Naive thymus-derived CD8-positive, alpha-beta T cell (primary cell): ENCODE measurements at regions not wholly inside any gene's neighbourhood (a gene's known extent, or its start where the extent isn't known, plus 50 kb on each side); places are given as distances from the start of the nearest gene placed in this dataset.

Experiments used
- ATAC-seq, 2 donors: fragments of 150-1000 bp; cut with Tn5 transposase in 1 of 2; sonication (Bioruptor Pico), chemical (Tn5 transposase) in 1 of 2; 1 replicate in 1 of 2; 2 replicates in 1 of 2; pipeline ENCODE4 v1.10.0; 2021; ENCODE audit warnings: mild to moderate bottlenecking in 2 of 2, moderate library complexity in 2 of 2
- POLR2A ChIA-PET: fragments of 350-600 bp; sonication (Branson Sonifier 250); formaldehyde crosslinking; loops from one replicate; lab custom pipeline; 2021; ENCODE audit warnings: antibody characterized with exemption; lab: Charles Lee
- DNase-seq, 10 donors: peaks; one replicate each; pipeline versions ENCODE4 v3.0.0 to v3.0.0-alpha.2; 2020 to 2022
- H3K27ac Mint-ChIP-seq, 10 donors: one replicate each; pipeline ENCODE4 v1.8.0; 2020 to 2022; ENCODE audit warnings: mild to moderate bottlenecking in 10 of 10, mixed read lengths in 10 of 10, moderate library complexity in 4 of 10, inconsistent platforms in 1 of 10
- H3K27me3 Mint-ChIP-seq, 5 donors: one replicate each; pipeline ENCODE4 v1.8.0; 2021 to 2022; ENCODE audit warnings: mixed read lengths in 5 of 5
- H3K36me3 Mint-ChIP-seq, 3 donors: one replicate each; pipeline ENCODE4 v1.8.0; 2020 to 2022; ENCODE audit warnings: mixed read lengths in 3 of 3, mild to moderate bottlenecking in 2 of 3, inconsistent platforms in 1 of 3
- H3K4me1 Mint-ChIP-seq, 4 donors: one replicate each; pipeline ENCODE4 v1.8.0; 2021 to 2022; ENCODE audit warnings: mixed read lengths in 4 of 4
- H3K4me3 Mint-ChIP-seq, 10 donors: one replicate each; pipeline ENCODE4 v1.8.0; 2020 to 2022; ENCODE audit warnings: mild to moderate bottlenecking in 10 of 10, mixed read lengths in 10 of 10, moderate library complexity in 6 of 10, inconsistent platforms in 1 of 10
- H3K9me3 Mint-ChIP-seq, 9 donors: one replicate each; pipeline ENCODE4 v1.8.0; 2020 to 2022; ENCODE audit warnings: mixed read lengths in 9 of 9, mild to moderate bottlenecking in 3 of 9, inconsistent platforms in 1 of 9, moderate library complexity in 1 of 9

DNA sequence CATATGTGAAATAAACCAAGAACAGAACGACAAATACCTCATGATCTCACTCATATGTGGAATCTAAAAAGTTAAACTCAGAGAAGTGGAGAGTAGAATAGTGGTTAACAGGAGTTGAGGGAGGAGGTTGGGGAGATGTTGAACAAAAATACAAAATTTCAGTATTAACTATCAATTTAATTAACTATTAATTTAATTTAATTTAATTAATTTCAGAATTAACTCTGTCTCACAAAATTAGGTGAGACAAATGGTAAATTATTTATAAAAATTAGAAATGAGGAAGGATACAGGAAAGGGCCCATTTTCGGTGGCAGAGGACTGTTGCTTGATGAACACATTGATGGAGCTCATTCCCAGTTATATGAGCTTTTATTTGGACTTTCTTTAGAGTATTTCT is 166.0 kb upstream of the FAM83B start:
- ATAC-seq, result no peak
- Mint-ChIP-seq H3K36me3 (no peaks in the 10 kb centered on the region), H3K27me3 (peaks cover 0 to 1% (median 0%) of the 10 kb centered on the region in 5 donors), H3K4me3 (no peak overlapping the region), H3K9me3 (peaks cover 0 to 15% (median 0%) of the 10 kb centered on the region in 9 donors), H3K27ac (no peak overlapping the region), H3K4me1 (no peaks in the 10 kb centered on the region)
- DNase-seq, result no peak
- POLR2A ChIA-PET, result no interaction called here

DNA sequence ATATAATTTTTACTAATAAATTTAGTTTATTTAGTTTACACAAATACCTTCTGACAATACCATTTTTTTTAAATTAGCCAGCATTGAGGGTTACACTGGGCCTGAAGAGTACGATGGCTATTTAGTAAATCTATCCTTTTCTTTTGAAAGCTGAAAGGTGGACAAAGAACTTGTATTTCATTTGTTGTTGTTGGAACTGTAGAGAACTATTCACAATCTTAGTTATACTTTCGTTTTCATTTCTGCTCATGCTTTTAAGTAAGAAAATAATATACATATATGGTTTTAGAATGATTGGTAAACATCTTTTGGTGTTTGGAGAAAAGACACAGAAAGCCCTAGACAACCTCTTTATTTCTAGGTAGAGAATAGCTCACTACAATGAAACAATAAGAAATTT is 165.3 kb upstream of the FAM83B start:
- peaks cover 0 to 1% (median 0%) of the 10 kb centered on the region in 5 donors for H3K27me3 Mint-ChIP-seq
- ATAC-seq (no peak), DNase-seq (no peak)
- POLR2A ChIA-PET, result no interaction called here
- H3K36me3 Mint-ChIP-seq, result no peaks in the 10 kb centered on the region
- H3K9me3 Mint-ChIP-seq, result peaks cover 0 to 15% (median 0%) of the 10 kb centered on the region in 9 donors
- H3K27ac Mint-ChIP-seq, result no peak overlapping the region
- no peaks in the 10 kb centered on the region for H3K4me1 Mint-ChIP-seq
- no peak overlapping the region for H3K4me3 Mint-ChIP-seq

DNA sequence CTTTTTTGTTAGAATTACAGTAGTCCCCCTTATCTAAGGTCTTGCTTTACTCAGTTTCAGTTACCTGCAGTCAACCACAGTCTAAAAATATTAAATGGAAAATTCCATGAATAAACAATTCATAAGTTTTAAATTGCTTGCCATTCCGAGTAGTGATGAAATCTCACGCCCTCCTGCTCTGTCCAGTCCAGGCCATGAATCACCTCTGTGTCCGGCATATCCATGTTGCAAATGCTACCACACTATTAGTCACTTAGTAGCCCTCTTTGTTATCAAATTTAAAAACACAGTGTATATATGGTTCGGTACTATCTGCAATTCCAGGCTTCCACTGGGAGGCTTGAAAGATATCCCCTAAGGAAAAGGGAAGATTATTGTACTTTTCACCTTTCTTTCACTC is 164.6 kb upstream of the FAM83B start:
- Mint-ChIP-seq H3K4me3 (no peak overlapping the region), H3K36me3 (no peaks in the 10 kb centered on the region), H3K9me3 (peaks cover 0 to 12% (median 0%) of the 10 kb centered on the region in 9 donors), H3K27ac (no peak overlapping the region), H3K27me3 (peaks cover 0 to 1% (median 0%) of the 10 kb centered on the region in 5 donors), H3K4me1 (no peaks in the 10 kb centered on the region)
- POLR2A ChIA-PET, result no interaction called here
- DNase-seq (no peak), ATAC-seq (no peak)

DNA sequence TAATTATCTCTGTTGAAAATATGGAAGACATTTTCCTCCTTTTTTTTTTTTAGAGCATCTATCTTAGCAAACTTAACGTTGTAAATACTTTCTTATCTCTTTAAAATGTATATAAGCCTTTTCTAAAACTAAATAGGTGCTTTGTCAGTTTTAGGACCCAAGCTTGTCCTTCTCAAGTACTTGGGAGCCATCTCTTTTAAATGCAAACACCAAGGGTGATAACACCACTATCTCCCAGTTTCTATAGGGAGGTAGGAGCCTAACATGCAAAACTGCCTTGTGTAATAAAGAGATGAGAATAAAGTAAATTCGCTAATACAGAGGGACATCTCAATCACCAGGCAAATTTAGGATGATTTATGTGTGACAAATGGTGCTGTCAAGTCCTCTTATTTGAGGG is 157.0 kb upstream of the FAM83B start:
- Mint-ChIP-seq H3K4me1 (no peaks in the 10 kb centered on the region), H3K4me3 (no peak overlapping the region), H3K36me3 (no peaks in the 10 kb centered on the region), H3K27me3 (peaks cover 0 to 1% (median 0%) of the 10 kb centered on the region in 5 donors), H3K27ac (no peak overlapping the region), H3K9me3 (peaks cover 0 to 30% (median 0%) of the 10 kb centered on the region in 9 donors)
- POLR2A ChIA-PET, result no interaction called here
- ATAC-seq (no peak), DNase-seq (no peak)

DNA sequence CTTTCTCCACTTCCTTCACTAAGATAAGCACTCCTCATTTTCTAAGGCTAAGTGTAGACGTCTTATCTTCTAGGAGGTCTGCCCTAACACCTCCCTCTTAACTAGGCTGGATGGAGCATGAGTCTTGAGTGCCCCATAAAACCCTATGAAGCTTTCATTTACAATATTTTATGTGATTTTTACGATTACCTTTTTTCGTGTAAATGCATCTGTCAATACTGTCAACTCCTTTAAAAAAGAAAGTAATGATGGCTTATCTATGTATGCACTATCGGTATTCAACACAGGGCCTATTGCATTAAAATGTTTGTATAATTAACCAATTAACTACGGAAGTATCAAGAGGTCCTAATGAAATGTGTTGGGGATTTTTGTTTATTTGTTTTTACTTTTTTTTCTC is 156.0 kb upstream of the FAM83B start:
- DNase-seq, result no peak
- H3K27me3 Mint-ChIP-seq, result no peaks in the 10 kb centered on the region
- H3K9me3 Mint-ChIP-seq, result peaks cover 0 to 20% (median 0%) of the 10 kb centered on the region in 9 donors
- no peaks in the 10 kb centered on the region for H3K36me3 Mint-ChIP-seq
- H3K4me1 Mint-ChIP-seq, result no peaks in the 10 kb centered on the region
- no peak for ATAC-seq
- H3K27ac Mint-ChIP-seq, result no peak overlapping the region
- H3K4me3 Mint-ChIP-seq, result no peak overlapping the region
- POLR2A ChIA-PET, result no interaction called here

DNA sequence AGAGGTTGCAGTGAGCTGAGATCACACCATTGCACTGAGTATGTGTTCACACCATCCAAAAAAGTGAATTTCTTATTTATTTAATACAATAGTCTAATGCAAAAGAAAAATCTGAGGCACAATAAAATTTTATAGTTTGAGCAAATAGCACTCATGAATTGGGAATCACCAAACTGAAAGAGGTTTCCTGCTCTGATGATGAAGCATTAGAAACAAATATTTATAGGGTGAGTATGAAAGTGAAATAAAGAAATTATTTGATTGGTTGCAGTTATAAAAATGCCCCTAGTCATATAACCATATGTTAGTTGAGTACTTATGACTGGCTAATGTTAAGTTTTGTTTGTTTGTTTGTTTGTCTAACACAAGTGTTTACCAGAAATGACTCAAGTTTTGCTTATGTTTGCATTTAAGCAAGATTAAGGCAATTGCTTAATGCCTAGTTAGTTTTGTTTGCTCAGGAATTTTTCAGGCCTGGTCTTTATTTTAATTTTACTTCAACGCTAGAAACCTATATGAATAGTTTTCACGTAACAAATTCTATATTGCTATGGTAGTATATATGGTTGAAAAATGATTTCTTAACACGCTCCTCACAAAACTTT is 151.5 kb upstream of the FAM83B start:
- ATAC-seq, result no peak
- POLR2A ChIA-PET, result no interaction called here
- no peak overlapping the region for H3K27ac Mint-ChIP-seq

DNA sequence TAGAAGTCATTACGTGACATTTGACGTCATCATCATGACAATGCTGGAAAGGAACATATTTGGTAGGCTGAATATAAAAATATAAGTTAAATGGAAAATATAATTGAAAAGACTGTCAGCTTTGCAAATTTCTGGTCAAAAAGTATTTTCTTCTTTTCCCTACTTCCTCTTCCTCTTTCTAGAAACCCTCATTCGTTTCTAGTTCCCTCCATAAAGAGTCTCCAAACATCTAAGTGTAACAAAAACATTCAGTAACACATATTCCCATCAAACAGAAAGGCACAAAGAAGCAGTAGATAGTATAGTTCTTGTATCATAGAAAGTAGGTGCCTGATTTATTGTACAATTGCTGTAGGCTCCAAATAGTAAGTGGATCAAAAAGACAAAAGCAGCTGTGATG is 150.8 kb upstream of the FAM83B start:
- H3K4me1 Mint-ChIP-seq, result peaks cover 0 to 3% (median 0%) of the 10 kb centered on the region in 4 donors
- H3K27ac Mint-ChIP-seq, result no peak overlapping the region
- POLR2A ChIA-PET, result no interaction called here
- ATAC-seq (no peak), DNase-seq (no peak)
- H3K27me3 Mint-ChIP-seq, result no peaks in the 10 kb centered on the region
- no peak overlapping the region for H3K4me3 Mint-ChIP-seq
- no peaks in the 10 kb centered on the region for H3K36me3 Mint-ChIP-seq
- H3K9me3 Mint-ChIP-seq, result peaks cover 0 to 20% (median 0%) of the 10 kb centered on the region in 9 donors

More for the DNA sequence above, 151.5 kb upstream of the FAM83B start:
- Mint-ChIP-seq H3K36me3 (no peaks in the 10 kb centered on the region), H3K4me1 (peaks cover 0 to 3% (median 0%) of the 10 kb centered on the region in 4 donors), H3K4me3 (no peak overlapping the region), H3K27me3 (no peaks in the 10 kb centered on the region), H3K9me3 (peaks cover 0 to 24% (median 0%) of the 10 kb centered on the region in 9 donors)
- no peak for DNase-seq

DNA sequence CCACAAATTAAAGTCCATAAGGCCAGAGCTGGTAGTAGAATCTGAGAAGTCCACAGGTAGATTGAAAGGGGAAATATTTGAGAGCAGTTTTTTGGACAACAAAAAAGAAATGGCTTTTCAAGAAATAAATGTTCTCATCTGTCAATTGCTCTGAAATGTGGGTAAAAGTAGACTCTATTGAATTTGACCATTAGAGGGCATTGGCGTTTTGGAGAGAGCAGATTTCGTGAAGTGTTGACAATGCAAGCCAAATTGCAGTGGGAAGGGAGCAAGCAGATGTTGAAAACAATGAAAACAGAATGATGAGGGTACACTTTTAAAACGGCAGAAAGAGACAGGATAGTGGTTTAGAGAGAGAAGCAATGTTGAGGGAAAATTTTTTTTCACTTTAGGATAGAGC is 149.1 kb upstream of the FAM83B start:
- Mint-ChIP-seq H3K36me3 (no peaks in the 10 kb centered on the region), H3K4me3 (no peak overlapping the region), H3K27me3 (no peaks in the 10 kb centered on the region), H3K27ac (no peak overlapping the region), H3K4me1 (peaks cover 0 to 3% (median 0%) of the 10 kb centered on the region in 4 donors), H3K9me3 (peaks cover 0 to 7% (median 0%) of the 10 kb centered on the region in 9 donors)
- POLR2A ChIA-PET, result no interaction called here
- ATAC-seq (no peak), DNase-seq (no peak)

DNA sequence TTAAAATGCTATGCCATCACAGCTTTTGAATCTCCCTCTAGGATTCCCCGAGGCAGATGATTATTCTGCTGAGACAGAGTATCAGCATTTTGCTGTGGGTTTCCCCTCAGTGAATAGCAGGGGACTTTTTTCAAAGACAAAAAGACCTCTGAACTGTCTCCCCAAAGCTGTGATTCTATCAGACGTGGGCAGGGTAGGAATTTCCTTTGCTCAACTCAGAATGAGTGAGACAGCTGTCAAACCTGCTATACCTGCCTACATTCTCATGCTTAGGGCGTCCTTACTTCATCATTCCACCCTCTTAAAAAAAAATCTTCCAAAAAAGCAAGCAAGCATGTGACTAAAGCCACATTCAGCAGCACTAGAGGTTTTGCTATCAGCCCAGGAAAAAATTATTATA is 147.6 kb upstream of the FAM83B start:
- POLR2A ChIA-PET, result no interaction called here
- Mint-ChIP-seq H3K27ac (no peak overlapping the region), H3K4me1 (peaks cover 0 to 3% (median 0%) of the 10 kb centered on the region in 4 donors), H3K27me3 (peaks cover 0 to 1% (median 0%) of the 10 kb centered on the region in 5 donors), H3K36me3 (no peaks in the 10 kb centered on the region), H3K4me3 (no peak overlapping the region), H3K9me3 (peaks cover 0 to 6% (median 0%) of the 10 kb centered on the region in 9 donors)
- ATAC-seq (no peak), DNase-seq (no peak)

DNA sequence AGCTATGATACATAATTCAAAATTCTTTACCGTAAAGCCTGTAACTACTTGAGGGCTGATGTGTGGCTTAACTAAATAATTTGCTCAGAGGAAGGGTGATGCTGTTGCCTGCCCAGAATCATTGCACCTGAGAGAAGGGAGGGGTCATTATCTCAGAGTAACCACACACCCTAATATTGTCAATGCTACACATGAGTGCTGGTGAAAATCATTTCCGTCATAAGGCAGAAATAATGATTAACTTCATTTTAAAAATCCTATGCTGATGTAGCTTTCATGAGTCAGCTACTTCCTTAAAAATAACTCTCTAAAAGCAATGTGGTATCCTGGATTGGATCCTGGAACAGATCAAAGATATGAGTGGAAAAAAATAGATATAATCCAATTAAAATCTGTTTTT is 146.4 kb upstream of the FAM83B start:
- no peak overlapping the region for H3K4me3 Mint-ChIP-seq
- ATAC-seq, result no peak
- POLR2A ChIA-PET, result no interaction called here
- peaks cover 0 to 6% (median 0%) of the 10 kb centered on the region in 9 donors for H3K9me3 Mint-ChIP-seq
- H3K36me3 Mint-ChIP-seq, result no peaks in the 10 kb centered on the region
- H3K27me3 Mint-ChIP-seq, result peaks cover 0 to 1% (median 0%) of the 10 kb centered on the region in 5 donors
- no peak for DNase-seq
- peaks cover 0 to 3% (median 0%) of the 10 kb centered on the region in 4 donors for H3K4me1 Mint-ChIP-seq
- no peak overlapping the region for H3K27ac Mint-ChIP-seq

DNA sequence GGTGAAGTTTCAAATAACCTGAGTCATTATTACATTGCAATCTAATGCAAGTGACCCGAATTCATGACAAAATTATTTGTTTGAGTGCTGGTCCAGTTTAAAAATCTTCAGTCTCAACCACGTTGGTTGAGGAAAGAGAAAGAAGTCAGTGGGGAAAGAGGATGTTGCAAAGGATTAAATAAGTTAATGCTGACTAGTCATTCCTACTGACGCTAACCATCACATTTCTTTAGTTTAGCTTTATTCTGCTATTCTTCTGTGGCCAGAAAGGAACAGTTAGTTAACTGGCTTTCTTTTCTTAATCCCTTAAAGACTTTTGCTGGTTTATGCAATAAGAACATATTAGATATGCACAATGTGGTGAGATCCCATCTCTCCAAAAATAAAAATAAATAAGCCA is 143.8 kb upstream of the FAM83B start:
- peaks cover 0 to 1% (median 0%) of the 10 kb centered on the region in 5 donors for H3K27me3 Mint-ChIP-seq
- POLR2A ChIA-PET, result no interaction called here
- H3K4me3 Mint-ChIP-seq, result no peak overlapping the region
- DNase-seq, result no peak
- H3K36me3 Mint-ChIP-seq, result no peaks in the 10 kb centered on the region
- no peak overlapping the region for H3K27ac Mint-ChIP-seq
- no peak for ATAC-seq
- H3K4me1 Mint-ChIP-seq, result no peaks in the 10 kb centered on the region
- H3K9me3 Mint-ChIP-seq, result peaks cover 0 to 6% (median 0%) of the 10 kb centered on the region in 9 donors

DNA sequence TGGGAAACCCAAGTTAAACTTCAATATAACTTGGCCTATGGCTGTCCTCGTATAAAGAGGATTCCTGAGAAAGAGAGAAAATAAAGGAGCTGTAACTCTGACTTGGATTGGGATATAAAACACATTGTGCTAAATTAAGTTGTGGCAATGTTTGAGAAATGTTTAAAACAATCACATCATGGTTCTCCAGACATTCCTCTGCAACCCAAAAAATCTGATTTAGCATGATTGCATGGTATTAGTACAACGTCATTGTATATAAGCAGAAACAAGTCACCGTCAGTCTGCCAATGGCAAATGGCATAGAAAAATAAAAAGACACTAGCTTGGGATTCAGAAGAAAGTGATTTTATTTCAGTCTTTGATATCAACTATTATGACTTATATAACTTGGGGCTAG is 140.2 kb upstream of the FAM83B start:
- Mint-ChIP-seq H3K36me3 (no peaks in the 10 kb centered on the region), H3K27ac (no peak overlapping the region), H3K4me3 (no peak overlapping the region), H3K9me3 (peaks cover 0 to 4% (median 0%) of the 10 kb centered on the region in 9 donors), H3K27me3 (peaks cover 0 to 1% (median 0%) of the 10 kb centered on the region in 5 donors), H3K4me1 (no peaks in the 10 kb centered on the region)
- DNase-seq (no peak), ATAC-seq (no peak)
- POLR2A ChIA-PET, result no interaction called here

DNA sequence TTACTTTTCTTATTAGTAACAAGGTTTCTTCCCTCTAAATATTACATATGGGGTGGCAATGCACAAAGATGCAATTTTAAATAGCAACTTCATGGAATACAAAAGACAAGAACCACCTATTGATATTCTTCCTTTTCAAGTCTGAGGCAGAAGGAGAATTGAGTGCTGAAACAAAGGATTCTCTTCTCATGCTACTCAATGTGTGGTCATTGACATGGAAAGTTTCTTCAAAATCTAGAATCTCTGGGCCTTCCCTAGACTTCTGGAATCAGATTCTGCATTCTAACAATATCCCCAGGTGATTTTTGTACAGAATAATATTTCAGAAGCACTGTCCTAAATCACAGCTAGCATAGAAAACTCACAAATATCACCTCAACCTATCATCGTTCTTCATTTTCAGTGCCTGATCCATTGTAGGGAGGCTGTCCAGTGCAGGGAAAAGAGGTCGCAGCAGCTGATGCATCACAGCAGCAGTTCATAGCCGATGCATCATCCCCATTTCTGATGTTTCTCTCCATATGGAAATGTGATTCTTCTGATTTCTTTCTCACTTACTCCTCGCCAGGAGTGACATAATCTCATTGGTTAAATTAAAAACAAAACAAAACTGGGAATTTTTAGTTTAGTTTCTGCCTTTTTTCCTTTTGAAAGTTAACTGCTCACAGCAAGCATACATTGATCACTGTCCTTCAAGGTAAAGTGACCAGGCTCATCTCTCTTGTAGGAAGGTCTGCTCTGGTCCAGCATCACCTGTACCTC is 139.5 kb upstream of the FAM83B start:
- Mint-ChIP-seq H3K27ac (no peak overlapping the region), H3K4me3 (no peak overlapping the region), H3K9me3 (peaks cover 0 to 4% (median 0%) of the 10 kb centered on the region in 9 donors), H3K36me3 (no peaks in the 10 kb centered on the region), H3K4me1 (no peaks in the 10 kb centered on the region), H3K27me3 (peaks cover 0 to 1% (median 0%) of the 10 kb centered on the region in 5 donors)
- POLR2A ChIA-PET, result no interaction called here
- no peak for ATAC-seq
- DNase-seq, result no peak
